ENCODE measurements at regions not wholly inside any gene's neighbourhood (a gene's known extent, or its start where the extent isn't known, plus 50 kb on each side); places are given as distances from the start of the nearest gene placed in this dataset.
"Not testable (repeated sequence)": the region's sequence is repeated elsewhere in the genome, so short reads cannot be mapped to it uniquely, and the experiment has no call there.

DNA sequence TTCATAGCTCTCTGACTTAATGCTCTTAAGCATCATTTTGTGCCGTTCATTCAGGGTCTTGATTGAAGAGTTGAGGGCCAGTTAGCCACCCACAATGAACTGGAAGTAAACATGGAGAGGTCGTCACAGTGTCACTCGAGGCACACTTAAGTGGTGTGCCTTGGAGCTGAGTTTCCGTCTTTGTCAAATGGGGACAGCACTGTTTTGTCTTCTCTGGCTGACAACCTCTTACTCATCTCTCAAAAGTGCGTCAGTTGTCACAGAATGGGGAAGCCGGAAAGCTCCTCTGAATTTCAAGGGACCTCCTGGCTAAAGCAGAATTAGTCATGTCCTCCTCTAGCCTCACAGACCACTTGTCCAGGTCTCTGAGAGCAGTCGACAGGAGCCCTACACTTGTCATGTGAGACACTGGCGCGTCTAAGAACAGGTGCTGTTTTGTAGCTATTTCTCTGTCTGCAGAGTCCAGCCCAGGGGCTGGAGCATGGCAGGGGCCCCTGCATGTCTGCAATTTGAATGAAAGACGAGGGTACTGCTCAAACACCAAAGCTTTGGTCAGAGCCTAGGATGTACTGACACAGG, 231.5 kb downstream of the NPIPA7 start:
- not testable (repeated sequence) for TF ChIP-seq POLR2AphosphoS5 (IDR thresholded peaks at IDR 0.05); POLR2A (IDR thresholded peaks at IDR 0.05); EP300 (IDR thresholded peaks at IDR 0.05; ENCODE audit: low read depth)
- TF ChIP-seq, protein P1, sequence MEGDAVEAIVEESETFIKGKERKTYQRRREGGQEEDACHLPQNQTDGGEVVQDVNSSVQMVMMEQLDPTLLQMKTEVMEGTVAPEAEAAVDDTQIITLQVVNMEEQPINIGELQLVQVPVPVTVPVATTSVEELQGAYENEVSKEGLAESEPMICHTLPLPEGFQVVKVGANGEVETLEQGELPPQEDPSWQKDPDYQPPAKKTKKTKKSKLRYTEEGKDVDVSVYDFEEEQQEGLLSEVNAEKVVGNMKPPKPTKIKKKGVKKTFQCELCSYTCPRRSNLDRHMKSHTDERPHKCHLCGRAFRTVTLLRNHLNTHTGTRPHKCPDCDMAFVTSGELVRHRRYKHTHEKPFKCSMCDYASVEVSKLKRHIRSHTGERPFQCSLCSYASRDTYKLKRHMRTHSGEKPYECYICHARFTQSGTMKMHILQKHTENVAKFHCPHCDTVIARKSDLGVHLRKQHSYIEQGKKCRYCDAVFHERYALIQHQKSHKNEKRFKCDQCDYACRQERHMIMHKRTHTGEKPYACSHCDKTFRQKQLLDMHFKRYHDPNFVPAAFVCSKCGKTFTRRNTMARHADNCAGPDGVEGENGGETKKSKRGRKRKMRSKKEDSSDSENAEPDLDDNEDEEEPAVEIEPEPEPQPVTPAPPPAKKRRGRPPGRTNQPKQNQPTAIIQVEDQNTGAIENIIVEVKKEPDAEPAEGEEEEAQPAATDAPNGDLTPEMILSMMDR (IDR thresholded peaks at IDR 0.05) = not testable (repeated sequence)
